ENCODE measurements at regions not wholly inside any gene's neighbourhood (a gene's known extent, or its start where the extent isn't known, plus 50 kb on each side); places are given as distances from the start of the nearest gene placed in this dataset.

DNA sequence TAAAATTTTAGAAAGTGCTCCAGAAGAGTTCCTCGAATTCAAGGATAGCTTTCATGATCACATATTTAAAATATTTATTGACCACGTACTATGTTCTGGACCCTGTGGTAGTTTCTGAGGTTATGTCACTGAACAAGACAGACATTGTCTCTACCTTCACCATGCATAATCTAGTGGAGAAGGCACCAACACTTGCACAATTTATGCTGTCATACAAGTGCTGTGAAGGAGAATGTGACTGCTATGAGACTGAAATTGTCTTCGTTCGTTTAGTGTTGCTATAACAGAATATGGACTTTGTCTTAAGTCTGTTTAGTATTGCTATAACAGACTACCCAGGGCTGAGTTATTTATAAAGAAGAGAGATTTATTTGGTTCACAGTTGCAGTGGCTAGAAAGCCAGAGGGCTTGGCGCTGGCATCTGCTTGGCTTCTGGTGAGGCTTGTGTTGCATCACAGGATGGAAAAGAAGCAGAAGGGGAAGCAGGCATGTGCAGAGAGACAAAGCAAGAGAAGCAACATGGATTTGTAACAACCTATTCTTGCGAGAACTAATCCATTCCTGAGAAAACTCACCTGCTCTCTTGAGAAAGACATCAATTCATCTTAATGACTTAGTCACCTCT is 50.0 kb upstream of the RFX8 start:
- TF ChIP-seq, protein P1, sequence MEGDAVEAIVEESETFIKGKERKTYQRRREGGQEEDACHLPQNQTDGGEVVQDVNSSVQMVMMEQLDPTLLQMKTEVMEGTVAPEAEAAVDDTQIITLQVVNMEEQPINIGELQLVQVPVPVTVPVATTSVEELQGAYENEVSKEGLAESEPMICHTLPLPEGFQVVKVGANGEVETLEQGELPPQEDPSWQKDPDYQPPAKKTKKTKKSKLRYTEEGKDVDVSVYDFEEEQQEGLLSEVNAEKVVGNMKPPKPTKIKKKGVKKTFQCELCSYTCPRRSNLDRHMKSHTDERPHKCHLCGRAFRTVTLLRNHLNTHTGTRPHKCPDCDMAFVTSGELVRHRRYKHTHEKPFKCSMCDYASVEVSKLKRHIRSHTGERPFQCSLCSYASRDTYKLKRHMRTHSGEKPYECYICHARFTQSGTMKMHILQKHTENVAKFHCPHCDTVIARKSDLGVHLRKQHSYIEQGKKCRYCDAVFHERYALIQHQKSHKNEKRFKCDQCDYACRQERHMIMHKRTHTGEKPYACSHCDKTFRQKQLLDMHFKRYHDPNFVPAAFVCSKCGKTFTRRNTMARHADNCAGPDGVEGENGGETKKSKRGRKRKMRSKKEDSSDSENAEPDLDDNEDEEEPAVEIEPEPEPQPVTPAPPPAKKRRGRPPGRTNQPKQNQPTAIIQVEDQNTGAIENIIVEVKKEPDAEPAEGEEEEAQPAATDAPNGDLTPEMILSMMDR (IDR thresholded peaks at IDR 0.05) = no peak
- TF ChIP-seq SIN3A (IDR thresholded peaks at IDR 0.05; ENCODE audit: borderline replicate concordance, insufficient read depth, low read depth, low read length) (no peak), POLR2AphosphoS5 (IDR thresholded peaks at IDR 0.05; ENCODE audit: low read depth, low read length) (no peak)
- TF ChIP-seq, protein P2, sequence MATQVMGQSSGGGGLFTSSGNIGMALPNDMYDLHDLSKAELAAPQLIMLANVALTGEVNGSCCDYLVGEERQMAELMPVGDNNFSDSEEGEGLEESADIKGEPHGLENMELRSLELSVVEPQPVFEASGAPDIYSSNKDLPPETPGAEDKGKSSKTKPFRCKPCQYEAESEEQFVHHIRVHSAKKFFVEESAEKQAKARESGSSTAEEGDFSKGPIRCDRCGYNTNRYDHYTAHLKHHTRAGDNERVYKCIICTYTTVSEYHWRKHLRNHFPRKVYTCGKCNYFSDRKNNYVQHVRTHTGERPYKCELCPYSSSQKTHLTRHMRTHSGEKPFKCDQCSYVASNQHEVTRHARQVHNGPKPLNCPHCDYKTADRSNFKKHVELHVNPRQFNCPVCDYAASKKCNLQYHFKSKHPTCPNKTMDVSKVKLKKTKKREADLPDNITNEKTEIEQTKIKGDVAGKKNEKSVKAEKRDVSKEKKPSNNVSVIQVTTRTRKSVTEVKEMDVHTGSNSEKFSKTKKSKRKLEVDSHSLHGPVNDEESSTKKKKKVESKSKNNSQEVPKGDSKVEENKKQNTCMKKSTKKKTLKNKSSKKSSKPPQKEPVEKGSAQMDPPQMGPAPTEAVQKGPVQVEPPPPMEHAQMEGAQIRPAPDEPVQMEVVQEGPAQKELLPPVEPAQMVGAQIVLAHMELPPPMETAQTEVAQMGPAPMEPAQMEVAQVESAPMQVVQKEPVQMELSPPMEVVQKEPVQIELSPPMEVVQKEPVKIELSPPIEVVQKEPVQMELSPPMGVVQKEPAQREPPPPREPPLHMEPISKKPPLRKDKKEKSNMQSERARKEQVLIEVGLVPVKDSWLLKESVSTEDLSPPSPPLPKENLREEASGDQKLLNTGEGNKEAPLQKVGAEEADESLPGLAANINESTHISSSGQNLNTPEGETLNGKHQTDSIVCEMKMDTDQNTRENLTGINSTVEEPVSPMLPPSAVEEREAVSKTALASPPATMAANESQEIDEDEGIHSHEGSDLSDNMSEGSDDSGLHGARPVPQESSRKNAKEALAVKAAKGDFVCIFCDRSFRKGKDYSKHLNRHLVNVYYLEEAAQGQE (IDR thresholded peaks at IDR 0.05; ENCODE audit: insufficient read depth in 1 of 2, low read depth in 2 of 2, low read length in 1 of 2) = no peak
